AG10803 (cell line): ENCODE measurements at regions not wholly inside any gene's neighbourhood (a gene's known extent, or its start where the extent isn't known, plus 50 kb on each side); places are given as distances from the start of the nearest gene placed in this dataset.

Experiments
- DNase-seq: peaks from one replicate; pipeline ENCODE4 v3.0.0; 2010; ENCODE audit warnings: low read depth
- H3K4me3 ChIP-seq: 2 replicates; pipeline ENCODE4 v1.5.1; 2011; ENCODE audit warnings: mild to moderate bottlenecking, low read length, control low read depth
- TF ChIP-seq, protein P1 (sequence below): conservative IDR thresholded peaks from 2 replicates; pipeline ENCODE4 v1.5.1; 2011; ENCODE audit warnings: mild to moderate bottlenecking, low read length, control low read depth, inconsistent platforms

DNA sequence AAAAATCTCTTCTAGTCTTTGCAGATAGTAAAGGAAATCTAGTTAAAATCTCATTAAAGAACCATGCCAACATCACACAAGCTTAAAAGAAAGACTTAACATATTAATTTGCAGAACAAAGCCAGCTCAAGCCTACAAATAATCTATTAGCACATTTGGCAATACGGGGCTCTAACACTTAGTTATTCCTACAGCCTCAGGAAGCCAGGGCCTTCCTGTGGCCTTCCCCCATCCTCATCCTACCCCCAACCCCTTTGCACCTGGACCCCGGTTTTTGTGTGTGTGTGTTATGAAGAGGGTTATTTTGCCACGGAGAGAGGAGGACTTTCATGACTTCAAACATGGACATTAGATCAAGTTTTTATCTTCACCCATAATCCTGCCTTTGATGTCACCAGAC, 64.6 kb downstream of the FOXB2 start:
- TF ChIP-seq, protein P1, sequence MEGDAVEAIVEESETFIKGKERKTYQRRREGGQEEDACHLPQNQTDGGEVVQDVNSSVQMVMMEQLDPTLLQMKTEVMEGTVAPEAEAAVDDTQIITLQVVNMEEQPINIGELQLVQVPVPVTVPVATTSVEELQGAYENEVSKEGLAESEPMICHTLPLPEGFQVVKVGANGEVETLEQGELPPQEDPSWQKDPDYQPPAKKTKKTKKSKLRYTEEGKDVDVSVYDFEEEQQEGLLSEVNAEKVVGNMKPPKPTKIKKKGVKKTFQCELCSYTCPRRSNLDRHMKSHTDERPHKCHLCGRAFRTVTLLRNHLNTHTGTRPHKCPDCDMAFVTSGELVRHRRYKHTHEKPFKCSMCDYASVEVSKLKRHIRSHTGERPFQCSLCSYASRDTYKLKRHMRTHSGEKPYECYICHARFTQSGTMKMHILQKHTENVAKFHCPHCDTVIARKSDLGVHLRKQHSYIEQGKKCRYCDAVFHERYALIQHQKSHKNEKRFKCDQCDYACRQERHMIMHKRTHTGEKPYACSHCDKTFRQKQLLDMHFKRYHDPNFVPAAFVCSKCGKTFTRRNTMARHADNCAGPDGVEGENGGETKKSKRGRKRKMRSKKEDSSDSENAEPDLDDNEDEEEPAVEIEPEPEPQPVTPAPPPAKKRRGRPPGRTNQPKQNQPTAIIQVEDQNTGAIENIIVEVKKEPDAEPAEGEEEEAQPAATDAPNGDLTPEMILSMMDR = no peak
- no peak overlapping the region for H3K4me3 ChIP-seq

DNA sequence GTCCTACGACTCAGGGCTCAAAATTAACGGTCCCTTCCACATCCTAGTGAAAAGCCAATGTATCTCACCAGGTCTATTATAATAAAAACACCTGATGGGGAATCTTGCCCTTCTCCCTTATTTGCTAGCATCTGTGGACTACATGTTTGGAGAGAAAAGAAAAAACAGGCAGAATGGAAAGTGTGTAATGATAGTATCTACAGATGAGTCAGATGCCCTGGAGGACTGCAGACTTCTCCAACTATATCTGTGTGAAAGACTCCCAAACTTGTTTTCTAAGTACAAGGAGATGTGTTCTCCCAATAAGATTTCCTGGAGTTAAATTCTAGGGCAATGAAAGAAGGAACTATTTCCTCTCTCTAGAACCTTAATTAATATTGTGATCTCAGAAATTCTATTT, 66.0 kb downstream of the FOXB2 start:
- no peak overlapping the region for H3K4me3 ChIP-seq
- DNase-seq = no peak
- TF ChIP-seq, protein P1 = no peak

More for the DNA sequence above, 64.6 kb downstream of the FOXB2 start:
- DNase-seq = no peak

- no peak overlapping the region for H3K4me3 ChIP-seq
- TF ChIP-seq, protein P1 = no peak
- DNase-seq = no peak
Observed at GRCh38 chr9:77087506-77087905, 68.1 kb downstream of the FOXB2 start.

GRCh38 chr9:77092536-77092935, 73.1 kb downstream of the FOXB2 start:
- no peak overlapping the region for H3K4me3 ChIP-seq
- peak; percentile 42 for DNase-seq
- TF ChIP-seq, protein P1 = no peak

GRCh38 chr9:77094150-77094549, 74.7 kb downstream of the FOXB2 start:
- H3K4me3 ChIP-seq = no peak overlapping the region
- no peak for DNase-seq
- TF ChIP-seq, protein P1 = no peak

DNA sequence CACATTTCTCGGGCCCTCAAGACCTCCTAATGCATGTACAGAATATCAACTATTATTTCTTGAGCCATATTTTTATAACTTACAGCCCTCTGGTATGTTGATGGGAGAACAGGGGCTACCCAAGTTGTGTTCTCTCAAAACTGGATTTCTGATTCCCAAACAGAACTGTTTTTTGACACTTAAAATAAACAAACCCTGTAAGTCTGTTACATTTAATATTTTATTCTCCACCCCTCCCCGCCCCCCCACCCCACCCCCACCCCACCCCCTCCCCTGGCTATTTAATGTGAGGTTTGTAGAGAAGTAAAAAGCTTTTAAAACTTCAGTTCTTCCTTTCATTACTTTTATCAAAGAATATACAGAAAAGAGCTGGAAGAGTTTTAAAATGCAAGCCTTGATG, 77.9 kb downstream of the FOXB2 start:
- TF ChIP-seq, protein P1 = no peak
- DNase-seq = no peak
- H3K4me3 ChIP-seq = no peak overlapping the region

DNA sequence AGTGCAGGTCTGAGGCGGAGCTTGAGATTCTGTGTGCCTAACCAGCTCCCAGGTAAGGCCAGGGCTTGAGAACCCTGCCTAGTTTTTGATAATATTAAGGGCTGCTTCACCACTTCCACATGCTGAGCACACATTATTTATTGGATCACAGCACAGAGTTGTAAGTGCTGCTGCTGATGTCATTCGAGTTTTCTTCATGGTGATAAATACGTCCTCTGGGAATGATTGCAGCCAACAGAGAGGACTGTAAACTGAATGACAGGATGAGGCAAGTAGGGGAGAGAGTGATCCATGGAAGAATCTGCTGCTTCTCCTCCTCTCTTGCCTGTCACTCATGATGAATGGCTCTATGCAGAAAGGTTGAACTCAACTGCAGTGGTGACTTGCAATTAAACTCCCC, 77.9 kb upstream of the VPS13A start:
- no peak for DNase-seq
- H3K4me3 ChIP-seq = no peak overlapping the region
- TF ChIP-seq, protein P1 = no peak
